ENCODE measurements at regions not wholly inside any gene's neighbourhood (a gene's known extent, or its start where the extent isn't known, plus 50 kb on each side); places are given as distances from the start of the nearest gene placed in this dataset.

GRCh38 chr6:137706083-137706750 lies 160.8 kb upstream of the TNFAIP3 start:
- TF ChIP-seq, protein P1, sequence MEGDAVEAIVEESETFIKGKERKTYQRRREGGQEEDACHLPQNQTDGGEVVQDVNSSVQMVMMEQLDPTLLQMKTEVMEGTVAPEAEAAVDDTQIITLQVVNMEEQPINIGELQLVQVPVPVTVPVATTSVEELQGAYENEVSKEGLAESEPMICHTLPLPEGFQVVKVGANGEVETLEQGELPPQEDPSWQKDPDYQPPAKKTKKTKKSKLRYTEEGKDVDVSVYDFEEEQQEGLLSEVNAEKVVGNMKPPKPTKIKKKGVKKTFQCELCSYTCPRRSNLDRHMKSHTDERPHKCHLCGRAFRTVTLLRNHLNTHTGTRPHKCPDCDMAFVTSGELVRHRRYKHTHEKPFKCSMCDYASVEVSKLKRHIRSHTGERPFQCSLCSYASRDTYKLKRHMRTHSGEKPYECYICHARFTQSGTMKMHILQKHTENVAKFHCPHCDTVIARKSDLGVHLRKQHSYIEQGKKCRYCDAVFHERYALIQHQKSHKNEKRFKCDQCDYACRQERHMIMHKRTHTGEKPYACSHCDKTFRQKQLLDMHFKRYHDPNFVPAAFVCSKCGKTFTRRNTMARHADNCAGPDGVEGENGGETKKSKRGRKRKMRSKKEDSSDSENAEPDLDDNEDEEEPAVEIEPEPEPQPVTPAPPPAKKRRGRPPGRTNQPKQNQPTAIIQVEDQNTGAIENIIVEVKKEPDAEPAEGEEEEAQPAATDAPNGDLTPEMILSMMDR (IDR thresholded peaks at IDR 0.05; ENCODE audit: low read length): no peak
- no peak for TF ChIP-seq EZH2phosphoT487 (IDR thresholded peaks at IDR 0.05; ENCODE audit: low read length)
- TF ChIP-seq EZH2 (optimal IDR thresholded peaks at IDR 0.05; ENCODE audit: low read depth, low read length): no peak
